ENCODE measurements at regions not wholly inside any gene's neighbourhood (a gene's known extent, or its start where the extent isn't known, plus 50 kb on each side); places are given as distances from the start of the nearest gene placed in this dataset.

DNA sequence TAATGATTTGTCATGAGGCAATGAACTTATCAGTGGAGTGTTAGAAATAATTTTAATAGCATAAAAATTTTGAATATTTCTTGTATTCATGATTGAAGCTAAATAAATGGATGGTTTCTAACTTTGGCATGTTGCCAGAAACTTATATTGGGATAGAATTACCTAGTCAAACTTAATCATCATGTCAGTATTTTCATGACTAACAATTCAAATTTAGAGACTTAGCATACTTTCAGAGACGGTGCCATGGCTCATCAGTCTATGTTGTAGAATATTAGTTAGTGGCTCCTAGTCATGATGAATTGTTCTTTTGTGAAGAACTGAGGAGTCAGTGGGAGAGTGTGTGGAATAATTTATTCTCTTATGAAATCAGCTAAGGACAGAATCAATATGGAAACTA is 599.6 kb upstream of the POT1 start:
- H3K27me3 ChIP-seq = no peaks in the 10 kb centered on the region
- H3K27ac ChIP-seq = no peak overlapping the region
- DNase-seq (no peak), ATAC-seq (no peak)
- intact Hi-C loops (cut with DNase I) = loop anchor here in 1 of 10 donors (5.0 kb wide), 1 partner anchor 48 kb away; no protein-coding TSS in a partner anchor
- no peaks in the 10 kb centered on the region for H3K9me3 ChIP-seq
- H3K4me1 ChIP-seq = no peaks in the 10 kb centered on the region
- TF ChIP-seq, protein P1, sequence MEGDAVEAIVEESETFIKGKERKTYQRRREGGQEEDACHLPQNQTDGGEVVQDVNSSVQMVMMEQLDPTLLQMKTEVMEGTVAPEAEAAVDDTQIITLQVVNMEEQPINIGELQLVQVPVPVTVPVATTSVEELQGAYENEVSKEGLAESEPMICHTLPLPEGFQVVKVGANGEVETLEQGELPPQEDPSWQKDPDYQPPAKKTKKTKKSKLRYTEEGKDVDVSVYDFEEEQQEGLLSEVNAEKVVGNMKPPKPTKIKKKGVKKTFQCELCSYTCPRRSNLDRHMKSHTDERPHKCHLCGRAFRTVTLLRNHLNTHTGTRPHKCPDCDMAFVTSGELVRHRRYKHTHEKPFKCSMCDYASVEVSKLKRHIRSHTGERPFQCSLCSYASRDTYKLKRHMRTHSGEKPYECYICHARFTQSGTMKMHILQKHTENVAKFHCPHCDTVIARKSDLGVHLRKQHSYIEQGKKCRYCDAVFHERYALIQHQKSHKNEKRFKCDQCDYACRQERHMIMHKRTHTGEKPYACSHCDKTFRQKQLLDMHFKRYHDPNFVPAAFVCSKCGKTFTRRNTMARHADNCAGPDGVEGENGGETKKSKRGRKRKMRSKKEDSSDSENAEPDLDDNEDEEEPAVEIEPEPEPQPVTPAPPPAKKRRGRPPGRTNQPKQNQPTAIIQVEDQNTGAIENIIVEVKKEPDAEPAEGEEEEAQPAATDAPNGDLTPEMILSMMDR (IDR thresholded peaks at IDR 0.05) = no peak
- no peak for TF ChIP-seq POLR2A (IDR thresholded peaks at IDR 0.05)
- H3K4me3 ChIP-seq = no peak overlapping the region
- H3K36me3 ChIP-seq = no peaks in the 10 kb centered on the region
- 72 to 88% (median 85%) methylated on average over 1 of the region's 1 CpG for WGBS, 4 donors

DNA sequence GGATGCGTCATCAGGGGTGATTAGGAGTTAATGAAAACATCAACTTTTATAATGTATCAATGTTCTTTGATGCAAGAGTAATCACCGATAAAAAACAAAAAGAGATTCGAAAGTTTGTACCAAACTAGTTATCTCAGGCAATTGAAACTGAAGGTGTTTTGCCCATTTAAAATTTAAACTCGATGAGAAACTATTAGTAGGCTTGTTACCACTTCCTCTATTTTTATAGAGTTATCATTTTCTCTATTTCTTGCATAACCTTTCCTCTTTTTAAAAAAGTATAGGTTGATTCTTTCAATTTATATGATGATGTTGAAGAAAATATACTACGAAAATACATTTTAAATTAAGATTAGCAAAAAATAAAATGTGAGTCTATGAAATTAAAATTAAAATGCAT is 597.3 kb upstream of the POT1 start:
- no peaks in the 10 kb centered on the region for H3K27me3 ChIP-seq
- TF ChIP-seq, protein P1 (IDR thresholded peaks at IDR 0.05) = no peak
- no peak for TF ChIP-seq POLR2A (IDR thresholded peaks at IDR 0.05)
- no peak for ATAC-seq
- no peaks in the 10 kb centered on the region for H3K36me3 ChIP-seq
- no peaks in the 10 kb centered on the region for H3K4me1 ChIP-seq
- WGBS, 4 donors = 84 to 91% (median 89%) methylated on average over 5 of the region's 5 CpGs
- H3K27ac ChIP-seq = no peak overlapping the region
- H3K4me3 ChIP-seq = no peak overlapping the region
- DNase-seq = no peak
- intact Hi-C loops (cut with DNase I) = loop anchor here in 1 of 10 donors (5.0 kb wide), 1 partner anchor 50 kb away; no protein-coding TSS in a partner anchor
- H3K9me3 ChIP-seq = no peaks in the 10 kb centered on the region

DNA sequence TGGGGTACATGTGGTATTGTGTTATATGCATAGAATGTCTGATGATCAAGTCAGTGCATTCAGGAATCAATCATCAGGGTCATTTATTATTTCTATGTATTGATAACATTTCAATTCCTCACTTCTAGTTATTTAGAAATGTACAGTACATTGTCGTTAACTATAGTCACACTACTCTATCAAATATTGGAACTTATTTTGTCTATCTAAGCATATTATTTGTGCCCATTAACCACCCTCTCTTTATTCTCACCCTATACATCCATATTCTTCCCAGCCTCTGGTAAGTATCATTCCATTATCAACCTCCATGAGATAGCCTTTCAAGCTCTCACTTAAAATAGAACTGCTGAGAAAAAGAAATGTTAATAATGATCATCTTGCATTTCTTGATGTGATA is 596.5 kb upstream of the POT1 start:
- H3K4me1 ChIP-seq = no peaks in the 10 kb centered on the region
- no peak overlapping the region for H3K4me3 ChIP-seq
- no peaks in the 10 kb centered on the region for H3K27me3 ChIP-seq
- WGBS, 4 donors = 90 to 97% (median 93%) methylated on average over 1 of the region's 1 CpG
- intact Hi-C loops (cut with DNase I) = loop anchor here in 1 of 10 donors (5.0 kb wide), 1 partner anchor 51 kb away; no protein-coding TSS in a partner anchor
- H3K27ac ChIP-seq = no peak overlapping the region
- DNase-seq = no peak
- H3K36me3 ChIP-seq = no peaks in the 10 kb centered on the region
- H3K9me3 ChIP-seq = no peaks in the 10 kb centered on the region
- ATAC-seq = no peak
- TF ChIP-seq, protein P1 (IDR thresholded peaks at IDR 0.05) = no peak
- no peak for TF ChIP-seq POLR2A (IDR thresholded peaks at IDR 0.05)

DNA sequence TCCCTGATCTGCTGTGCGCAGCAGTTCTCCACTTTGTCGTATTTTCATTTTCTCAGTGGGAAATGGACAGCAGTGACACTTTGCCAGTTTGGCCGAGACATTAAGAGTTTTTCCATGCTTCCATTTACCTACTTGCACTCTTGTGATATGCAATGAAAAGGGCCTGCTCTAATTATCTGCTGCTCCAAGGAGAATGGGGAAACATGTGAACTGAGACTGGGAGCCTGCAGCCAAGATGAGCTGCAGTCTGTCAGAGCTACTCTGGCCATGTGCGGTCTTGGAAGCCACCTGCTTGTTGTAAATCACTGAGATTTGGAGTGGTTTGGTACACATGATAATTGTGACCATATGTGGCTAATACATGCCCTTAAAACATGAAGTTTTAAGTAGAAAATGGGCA is 586.6 kb upstream of the POT1 start:
- no peaks in the 10 kb centered on the region for H3K9me3 ChIP-seq
- no peaks in the 10 kb centered on the region for H3K4me1 ChIP-seq
- DNase-seq (no peak), ATAC-seq (no peak)
- H3K4me3 ChIP-seq = no peak overlapping the region
- 80 to 87% (median 85%) methylated on average over 4 of the region's 4 CpGs for WGBS, 4 donors
- no peaks in the 10 kb centered on the region for H3K27me3 ChIP-seq
- no peaks in the 10 kb centered on the region for H3K36me3 ChIP-seq
- intact Hi-C loops (cut with DNase I) = loop anchor here in 1 of 10 donors (10.0 kb wide), 1 partner anchor 59 kb away; no protein-coding TSS in a partner anchor
- H3K27ac ChIP-seq = no peak overlapping the region
- TF ChIP-seq POLR2A (IDR thresholded peaks at IDR 0.05) = no peak
- TF ChIP-seq, protein P1 (IDR thresholded peaks at IDR 0.05) = no peak
